Spleen (tissue), 7 donors: ENCODE measurements at regions not wholly inside any gene's neighbourhood (a gene's known extent, or its start where the extent isn't known, plus 50 kb on each side); places are given as distances from the start of the nearest gene placed in this dataset.

Experiments
- CTCF ChIP-seq, 11 experiments: fragments of 200-600 bp in 7 of 11; fragments of 450-650 bp in 4 of 11; sonication (generic) in 4 of 11; IDR thresholded peaks in 8 of 11; conservative IDR thresholded peaks in 3 of 11; 1 replicate in 7 of 11; 2 replicates in 4 of 11; pipeline versions ENCODE4 v1.4.0 to v1.8.0; 2016 to 2021; ENCODE audit warnings: antibody characterized with exemption in 11 of 11, inconsistent platforms in 4 of 11, mild to moderate bottlenecking in 1 of 11
- POLR2A ChIP-seq, 3 donors: fragments of 450-650 bp; IDR thresholded peaks; one replicate each; pipeline ENCODE4 v1.5.1; 2017; ENCODE audit warnings: antibody characterized with exemption in 3 of 3, mild to moderate bottlenecking in 1 of 3
- POLR2AphosphoS5 ChIP-seq, 3 donors: sonication (generic); formaldehyde crosslinking; IDR thresholded peaks; one replicate each; pipeline ENCODE4 v1.5.1; 2017; ENCODE audit warnings: antibody characterized with exemption in 3 of 3
- donor health status: DM: no; HTN: no; CAD: no; lungs with moderate emphysema.
- donor health status: DM: no; HTN: no; CAD: no.
- donor health status: DM: no; HTN: no; CAD: no.

GRCh38 chr1:60715970-60716369 lies 366.4 kb upstream of the NFIA start:
- TF ChIP-seq POLR2A (IDR thresholded peaks at IDR 0.05) (no peak), CTCF (IDR thresholded peaks at IDR 0.05 in 8 of 11, conservative IDR thresholded peaks at IDR 0.05 in 3 of 11) (no peak), POLR2AphosphoS5 (IDR thresholded peaks at IDR 0.05) (no peak)
